ENCODE measurements at regions not wholly inside any gene's neighbourhood (a gene's known extent, or its start where the extent isn't known, plus 50 kb on each side); places are given as distances from the start of the nearest gene placed in this dataset.

DNA sequence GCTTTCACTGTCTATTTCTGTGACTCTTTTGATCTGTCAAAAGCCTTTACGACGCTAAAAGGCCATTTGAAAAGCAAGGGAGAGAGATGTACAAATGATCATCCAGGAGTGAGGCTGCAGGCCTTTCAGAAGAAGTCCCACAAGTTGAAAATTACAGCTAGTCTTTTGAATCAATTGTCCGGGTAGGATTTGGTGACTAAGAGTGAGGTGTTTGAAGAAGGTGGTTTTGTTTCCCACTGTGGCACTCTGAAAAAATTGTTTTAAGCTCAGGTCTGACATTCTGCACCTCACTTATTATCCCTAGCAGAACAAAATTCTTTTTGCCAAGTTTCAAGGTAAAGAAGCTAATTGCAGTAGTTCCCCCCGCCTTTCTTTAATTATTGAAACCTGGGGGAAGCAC is 50.8 kb upstream of the TMEM108 start:
- no peak overlapping the region for H3K4me3 ChIP-seq
- no peak overlapping the region for H3K27ac ChIP-seq (replicated peaks)
- TF ChIP-seq, protein P1, sequence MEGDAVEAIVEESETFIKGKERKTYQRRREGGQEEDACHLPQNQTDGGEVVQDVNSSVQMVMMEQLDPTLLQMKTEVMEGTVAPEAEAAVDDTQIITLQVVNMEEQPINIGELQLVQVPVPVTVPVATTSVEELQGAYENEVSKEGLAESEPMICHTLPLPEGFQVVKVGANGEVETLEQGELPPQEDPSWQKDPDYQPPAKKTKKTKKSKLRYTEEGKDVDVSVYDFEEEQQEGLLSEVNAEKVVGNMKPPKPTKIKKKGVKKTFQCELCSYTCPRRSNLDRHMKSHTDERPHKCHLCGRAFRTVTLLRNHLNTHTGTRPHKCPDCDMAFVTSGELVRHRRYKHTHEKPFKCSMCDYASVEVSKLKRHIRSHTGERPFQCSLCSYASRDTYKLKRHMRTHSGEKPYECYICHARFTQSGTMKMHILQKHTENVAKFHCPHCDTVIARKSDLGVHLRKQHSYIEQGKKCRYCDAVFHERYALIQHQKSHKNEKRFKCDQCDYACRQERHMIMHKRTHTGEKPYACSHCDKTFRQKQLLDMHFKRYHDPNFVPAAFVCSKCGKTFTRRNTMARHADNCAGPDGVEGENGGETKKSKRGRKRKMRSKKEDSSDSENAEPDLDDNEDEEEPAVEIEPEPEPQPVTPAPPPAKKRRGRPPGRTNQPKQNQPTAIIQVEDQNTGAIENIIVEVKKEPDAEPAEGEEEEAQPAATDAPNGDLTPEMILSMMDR (IDR thresholded peaks at IDR 0.05; ENCODE audit: borderline replicate concordance) = no peak
- peaks cover 3% of the 10 kb centered on the region for H3K9me3 ChIP-seq (replicated peaks)
- no peak for DNase-seq
- intact Hi-C loops (cut with micrococcal nuclease) = no loop called here
- H3K36me3 ChIP-seq = no peaks in the 10 kb centered on the region
- H3K27me3 ChIP-seq (ENCODE audit: low read depth) = no peaks in the 10 kb centered on the region
- no peaks in the 10 kb centered on the region for H3K4me1 ChIP-seq

DNA sequence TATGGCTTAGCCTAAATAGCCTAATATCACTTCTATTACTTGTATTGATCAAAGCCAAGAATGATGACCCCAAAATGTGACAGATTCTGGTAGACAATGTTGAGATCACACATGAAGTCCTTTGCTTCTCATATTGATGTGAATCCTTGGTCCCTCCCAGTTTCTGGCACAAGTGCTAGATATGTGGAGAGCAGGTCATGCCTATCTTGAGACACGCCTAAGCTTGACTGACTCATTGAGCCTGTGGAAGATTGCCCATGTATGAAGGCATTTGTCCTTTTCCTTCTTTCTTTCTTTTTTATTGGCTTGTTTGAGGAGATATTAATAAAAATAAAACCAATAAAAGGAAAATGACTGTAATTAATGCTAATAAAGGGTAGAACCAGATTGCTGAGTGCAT is 54.0 kb upstream of the TMEM108 start:
- Histone ChIP-seq H3K9me3 (replicated peaks) (peaks cover 10% of the 10 kb centered on the region), H3K27me3 (ENCODE audit: low read depth) (peaks cover 4% of the 10 kb centered on the region), H3K27ac (replicated peaks) (no peak overlapping the region), H3K36me3 (no peaks in the 10 kb centered on the region), H3K4me1 (no peaks in the 10 kb centered on the region), H3K4me3 (no peak overlapping the region)
- no peak for DNase-seq
- intact Hi-C loops (cut with micrococcal nuclease) = no loop called here
- TF ChIP-seq, protein P1 (IDR thresholded peaks at IDR 0.05; ENCODE audit: borderline replicate concordance) = no peak

DNA sequence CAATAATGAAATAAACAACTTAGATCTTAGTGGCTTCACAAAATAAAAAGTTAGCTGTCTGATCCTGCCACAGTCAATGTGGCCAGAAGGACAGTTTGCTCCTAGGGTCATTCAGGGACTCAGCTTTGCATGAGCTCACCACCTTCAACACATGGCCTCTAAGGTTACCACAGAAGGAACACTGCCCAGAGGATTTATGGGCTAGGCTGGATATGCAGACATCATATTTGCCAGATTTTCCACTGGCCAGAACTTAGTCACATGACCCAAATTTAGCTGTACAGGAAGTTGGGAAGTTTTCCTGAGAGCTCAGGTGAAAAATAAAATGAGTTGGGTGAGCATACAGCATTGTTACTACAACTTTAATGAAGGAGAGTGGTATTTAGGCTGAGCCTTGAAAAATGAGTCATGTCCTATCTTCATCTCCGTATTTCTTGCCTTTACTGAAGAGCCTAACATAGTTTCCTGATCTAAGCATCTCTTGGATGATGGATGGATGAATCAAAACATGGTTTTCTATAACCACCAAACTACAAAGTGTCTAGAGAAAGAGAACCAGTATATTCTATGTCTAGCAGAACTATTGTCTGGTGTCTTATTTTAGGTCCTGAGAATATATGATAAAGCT is 54.9 kb upstream of the TMEM108 start:
- Histone ChIP-seq H3K36me3 (no peaks in the 10 kb centered on the region), H3K9me3 (replicated peaks) (peaks cover 10% of the 10 kb centered on the region), H3K4me3 (no peak overlapping the region), H3K27ac (replicated peaks) (no peak overlapping the region), H3K4me1 (no peaks in the 10 kb centered on the region), H3K27me3 (ENCODE audit: low read depth) (peaks cover 4% of the 10 kb centered on the region)
- no peak for DNase-seq
- intact Hi-C loops (cut with micrococcal nuclease) = no loop called here
- TF ChIP-seq, protein P1 (IDR thresholded peaks at IDR 0.05; ENCODE audit: borderline replicate concordance) = no peak

DNA sequence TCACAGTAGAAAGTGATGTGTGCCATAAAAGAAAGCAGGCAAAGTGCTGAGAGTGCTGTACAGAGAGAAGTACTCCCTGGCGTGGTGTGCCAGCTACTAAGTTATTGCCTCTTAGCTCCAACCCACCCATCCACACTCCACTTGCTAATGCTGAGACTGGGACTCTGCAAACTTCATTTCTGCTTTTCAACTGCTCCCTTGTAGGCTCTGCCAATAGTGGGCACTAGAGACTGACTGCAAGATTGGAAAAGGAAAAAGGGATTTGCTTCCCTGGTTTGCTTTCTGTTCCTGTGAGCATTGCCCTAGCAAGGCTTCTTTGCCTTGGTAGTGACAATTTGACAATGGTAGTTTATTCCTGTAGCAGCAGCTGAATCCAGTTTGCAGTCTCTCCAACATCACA is 56.5 kb upstream of the TMEM108 start:
- no peaks in the 10 kb centered on the region for H3K4me1 ChIP-seq
- TF ChIP-seq, protein P1 (IDR thresholded peaks at IDR 0.05; ENCODE audit: borderline replicate concordance) = no peak

DNA sequence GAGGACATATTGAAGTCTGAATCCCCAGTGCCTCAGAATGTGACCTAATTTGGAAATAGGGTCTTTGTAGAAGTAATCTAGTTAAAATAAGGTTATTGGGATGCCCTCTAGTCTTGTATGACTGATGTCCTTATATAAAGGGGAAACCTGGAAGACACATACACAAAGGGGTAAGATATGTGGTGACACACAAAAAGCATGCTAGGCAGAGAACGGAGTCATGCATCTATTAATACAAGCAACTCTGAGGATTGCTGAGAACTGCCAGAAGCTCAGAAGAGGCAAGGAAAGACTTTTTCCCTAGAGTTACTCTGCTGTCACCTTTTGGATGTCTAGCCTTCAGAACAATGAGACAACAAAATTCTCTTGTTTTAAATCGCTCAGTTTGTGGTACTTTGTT is 58.1 kb upstream of the TMEM108 start:
- no peaks in the 10 kb centered on the region for H3K36me3 ChIP-seq
- TF ChIP-seq, protein P1 (IDR thresholded peaks at IDR 0.05; ENCODE audit: borderline replicate concordance) = no peak
- no peak overlapping the region for H3K4me3 ChIP-seq
- DNase-seq = no peak
- H3K9me3 ChIP-seq (replicated peaks) = peaks cover 10% of the 10 kb centered on the region
- H3K27me3 ChIP-seq (ENCODE audit: low read depth) = peaks cover 4% of the 10 kb centered on the region
- H3K27ac ChIP-seq (replicated peaks) = no peak overlapping the region
- H3K4me1 ChIP-seq = no peaks in the 10 kb centered on the region
- intact Hi-C loops (cut with micrococcal nuclease) = no loop called here

More for the DNA sequence above, 56.5 kb upstream of the TMEM108 start:
- intact Hi-C loops (cut with micrococcal nuclease) = no loop called here
- DNase-seq = no peak
- no peak overlapping the region for H3K27ac ChIP-seq (replicated peaks)
- no peak overlapping the region for H3K4me3 ChIP-seq
- H3K9me3 ChIP-seq (replicated peaks) = peaks cover 10% of the 10 kb centered on the region
- H3K36me3 ChIP-seq = no peaks in the 10 kb centered on the region
- H3K27me3 ChIP-seq (ENCODE audit: low read depth) = peaks cover 4% of the 10 kb centered on the region

All from left ventricle myocardium inferior (tissue), 1 donor.